Lower leg skin (tissue), 3 donors: ENCODE measurements at regions not wholly inside any gene's neighbourhood (a gene's known extent, or its start where the extent isn't known, plus 50 kb on each side); places are given as distances from the start of the nearest gene placed in this dataset.

Experiments used
- POLR2A ChIP-seq, 2 donors: fragments of 450-650 bp; IDR thresholded peaks; one replicate each; pipeline ENCODE4 v1.6.1; 2016 to 2017; ENCODE audit warnings: antibody characterized with exemption in 2 of 2, mild to moderate bottlenecking in 1 of 2, moderate library complexity in 1 of 2
- TF ChIP-seq, protein P1 (sequence below), 3 donors: fragments of 450-650 bp; IDR thresholded peaks; one replicate each; pipeline ENCODE4 v1.5.1; 2016; ENCODE audit warnings: antibody characterized with exemption in 3 of 3, mild to moderate bottlenecking in 3 of 3, moderate library complexity in 2 of 3

DNA sequence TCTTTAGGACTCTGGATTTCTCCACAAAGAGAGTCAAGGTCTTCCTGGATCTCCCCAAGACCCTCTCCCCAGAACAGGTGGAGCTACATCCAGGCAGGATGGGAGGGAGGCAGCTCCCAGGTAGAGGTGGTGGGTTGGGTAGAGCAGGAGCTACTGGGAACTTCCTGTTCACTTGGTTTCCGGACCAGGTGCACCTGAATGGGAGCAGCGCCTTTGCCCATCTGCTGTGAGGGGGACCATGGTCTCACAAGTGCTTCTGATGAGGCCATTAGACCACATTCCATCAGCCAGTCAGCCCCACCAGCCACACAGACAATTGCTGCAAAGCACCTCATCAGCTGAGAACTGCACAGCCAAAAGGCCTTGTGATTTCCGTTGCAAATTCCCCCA lies 188.8 kb downstream of the MATN1 start:
- TF ChIP-seq, protein P1, sequence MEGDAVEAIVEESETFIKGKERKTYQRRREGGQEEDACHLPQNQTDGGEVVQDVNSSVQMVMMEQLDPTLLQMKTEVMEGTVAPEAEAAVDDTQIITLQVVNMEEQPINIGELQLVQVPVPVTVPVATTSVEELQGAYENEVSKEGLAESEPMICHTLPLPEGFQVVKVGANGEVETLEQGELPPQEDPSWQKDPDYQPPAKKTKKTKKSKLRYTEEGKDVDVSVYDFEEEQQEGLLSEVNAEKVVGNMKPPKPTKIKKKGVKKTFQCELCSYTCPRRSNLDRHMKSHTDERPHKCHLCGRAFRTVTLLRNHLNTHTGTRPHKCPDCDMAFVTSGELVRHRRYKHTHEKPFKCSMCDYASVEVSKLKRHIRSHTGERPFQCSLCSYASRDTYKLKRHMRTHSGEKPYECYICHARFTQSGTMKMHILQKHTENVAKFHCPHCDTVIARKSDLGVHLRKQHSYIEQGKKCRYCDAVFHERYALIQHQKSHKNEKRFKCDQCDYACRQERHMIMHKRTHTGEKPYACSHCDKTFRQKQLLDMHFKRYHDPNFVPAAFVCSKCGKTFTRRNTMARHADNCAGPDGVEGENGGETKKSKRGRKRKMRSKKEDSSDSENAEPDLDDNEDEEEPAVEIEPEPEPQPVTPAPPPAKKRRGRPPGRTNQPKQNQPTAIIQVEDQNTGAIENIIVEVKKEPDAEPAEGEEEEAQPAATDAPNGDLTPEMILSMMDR (IDR thresholded peaks at IDR 0.05) = no peak
- TF ChIP-seq POLR2A (IDR thresholded peaks at IDR 0.05) = no peak
